Sigmoid colon (tissue), 4 donors: ENCODE measurements at regions not wholly inside any gene's neighbourhood (a gene's known extent, or its start where the extent isn't known, plus 50 kb on each side); places are given as distances from the start of the nearest gene placed in this dataset.

Experiments
- POLR2A ChIP-seq, 2 donors: fragments of 450-650 bp; IDR thresholded peaks; one replicate each; pipeline ENCODE4 v1.6.1; 2016; ENCODE audit warnings: antibody characterized with exemption in 2 of 2, mild to moderate bottlenecking in 2 of 2, moderate library complexity in 2 of 2
- POLR2AphosphoS5 ChIP-seq, 4 donors: sonication (generic); formaldehyde crosslinking; IDR thresholded peaks; one replicate each; pipeline ENCODE4 v1.6.1; 2017; ENCODE audit warnings: antibody characterized with exemption in 4 of 4
- TF ChIP-seq, protein P1 (sequence below), 4 experiments: fragments of 450-650 bp in 3 of 4; fragments of 200-600 bp in 1 of 4; IDR thresholded peaks; one replicate each; pipeline ENCODE4 v1.5.1; 2016 to 2019; ENCODE audit warnings: antibody characterized with exemption in 4 of 4, mild to moderate bottlenecking in 3 of 4, moderate library complexity in 2 of 4

DNA sequence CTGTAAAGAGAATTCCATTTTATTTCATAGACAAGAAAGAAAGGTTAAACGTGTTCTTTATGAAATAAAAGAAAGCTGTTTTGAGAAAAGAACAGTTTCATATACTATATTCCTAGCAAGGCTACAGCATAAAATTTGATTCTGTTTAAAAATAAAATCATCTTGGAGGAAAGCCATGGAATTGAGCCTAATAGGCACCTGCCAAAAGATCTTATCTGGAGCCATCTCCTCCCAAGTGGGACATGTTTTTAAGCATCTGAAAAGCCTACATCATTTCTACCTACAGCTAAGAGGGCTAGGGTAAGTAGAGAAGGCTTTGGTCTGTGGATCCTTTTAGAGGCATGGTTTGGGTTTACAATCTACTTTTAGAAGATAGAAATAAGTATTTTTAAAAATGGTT is 89.3 kb downstream of the GAS1 start:
- no peak for TF ChIP-seq POLR2AphosphoS5 (IDR thresholded peaks at IDR 0.05)
- TF ChIP-seq, protein P1, sequence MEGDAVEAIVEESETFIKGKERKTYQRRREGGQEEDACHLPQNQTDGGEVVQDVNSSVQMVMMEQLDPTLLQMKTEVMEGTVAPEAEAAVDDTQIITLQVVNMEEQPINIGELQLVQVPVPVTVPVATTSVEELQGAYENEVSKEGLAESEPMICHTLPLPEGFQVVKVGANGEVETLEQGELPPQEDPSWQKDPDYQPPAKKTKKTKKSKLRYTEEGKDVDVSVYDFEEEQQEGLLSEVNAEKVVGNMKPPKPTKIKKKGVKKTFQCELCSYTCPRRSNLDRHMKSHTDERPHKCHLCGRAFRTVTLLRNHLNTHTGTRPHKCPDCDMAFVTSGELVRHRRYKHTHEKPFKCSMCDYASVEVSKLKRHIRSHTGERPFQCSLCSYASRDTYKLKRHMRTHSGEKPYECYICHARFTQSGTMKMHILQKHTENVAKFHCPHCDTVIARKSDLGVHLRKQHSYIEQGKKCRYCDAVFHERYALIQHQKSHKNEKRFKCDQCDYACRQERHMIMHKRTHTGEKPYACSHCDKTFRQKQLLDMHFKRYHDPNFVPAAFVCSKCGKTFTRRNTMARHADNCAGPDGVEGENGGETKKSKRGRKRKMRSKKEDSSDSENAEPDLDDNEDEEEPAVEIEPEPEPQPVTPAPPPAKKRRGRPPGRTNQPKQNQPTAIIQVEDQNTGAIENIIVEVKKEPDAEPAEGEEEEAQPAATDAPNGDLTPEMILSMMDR (IDR thresholded peaks at IDR 0.05): no peak
- TF ChIP-seq POLR2A (IDR thresholded peaks at IDR 0.05): no peak
